ENCODE measurements at regions not wholly inside any gene's neighbourhood (a gene's known extent, or its start where the extent isn't known, plus 50 kb on each side); places are given as distances from the start of the nearest gene placed in this dataset.
"Not testable (repeated sequence)": the region's sequence is repeated elsewhere in the genome, so short reads cannot be mapped to it uniquely, and the experiment has no call there.

DNA sequence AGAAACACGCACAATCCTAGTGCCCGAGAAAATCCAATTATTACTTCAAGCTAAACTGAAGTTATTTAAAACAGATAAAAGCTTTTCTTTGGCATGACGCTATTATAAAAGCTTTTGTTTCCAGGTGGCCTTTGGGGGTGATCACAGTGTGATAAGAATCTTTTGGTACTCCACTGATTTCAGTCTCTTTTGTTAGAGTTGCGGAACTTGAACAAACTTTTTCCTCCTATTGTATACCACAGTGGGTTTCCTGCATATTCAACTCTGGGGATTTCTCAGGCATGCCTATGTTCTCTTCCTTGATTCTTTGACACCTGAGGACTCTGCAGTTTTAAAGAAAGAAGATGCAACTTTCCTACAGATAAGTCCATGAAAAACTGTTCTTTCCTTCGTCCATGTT is 99.7 kb upstream of the PITRM1 start:
- Mint-ChIP-seq H3K9me3 (ENCODE audit: low read depth) (no peaks in the 10 kb centered on the region), H3K27ac (no peak overlapping the region), H3K27me3 (peaks cover 3% of the 10 kb centered on the region), H3K4me3 (no peak overlapping the region), H3K4me1 (ENCODE audit: low read depth) (no peaks in the 10 kb centered on the region), H3K36me3 (no peaks in the 10 kb centered on the region)

DNA sequence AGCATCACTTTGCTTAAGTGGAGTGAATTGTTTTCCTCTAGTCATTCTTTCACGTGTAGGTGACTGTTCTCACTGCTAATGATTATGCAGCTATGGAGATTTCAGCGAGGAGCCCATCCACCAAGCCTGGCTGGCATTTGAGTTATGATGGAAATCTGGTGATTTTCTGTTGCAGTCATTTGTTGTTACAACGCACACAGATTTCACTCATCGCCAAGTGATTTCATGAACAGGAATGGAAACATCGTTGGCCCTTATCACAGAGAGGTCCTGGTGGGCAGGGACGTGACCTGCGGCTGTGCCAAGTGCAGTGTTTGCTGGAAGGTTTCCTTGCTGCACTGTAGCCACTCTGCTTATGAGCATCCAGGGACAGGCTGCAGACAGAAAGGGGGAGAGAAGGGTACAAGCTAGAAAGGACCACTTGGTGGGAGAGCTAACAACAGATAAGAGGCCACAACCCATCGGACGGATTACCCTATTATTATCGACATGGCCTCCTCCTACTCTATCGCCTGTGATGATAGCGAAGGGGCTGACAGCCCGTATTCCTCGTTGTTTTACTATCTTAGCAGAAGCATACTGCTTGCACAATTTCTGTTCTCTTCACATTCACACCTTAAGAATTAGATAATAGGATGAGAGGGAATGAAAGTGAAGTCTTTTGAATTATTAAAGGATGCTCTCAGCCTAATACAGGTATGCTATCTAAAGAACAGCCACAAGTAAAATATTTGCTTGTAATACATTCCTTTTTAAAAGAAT is 99.0 kb upstream of the PITRM1 start:
- H3K27me3 Mint-ChIP-seq: peaks cover 1% of the 10 kb centered on the region
- no peaks in the 10 kb centered on the region for H3K36me3 Mint-ChIP-seq
- no peaks in the 10 kb centered on the region for H3K4me1 Mint-ChIP-seq (ENCODE audit: low read depth)
- H3K4me3 Mint-ChIP-seq: no peak overlapping the region
- H3K9me3 Mint-ChIP-seq (ENCODE audit: low read depth): no peaks in the 10 kb centered on the region
- H3K27ac Mint-ChIP-seq: no peak overlapping the region

DNA sequence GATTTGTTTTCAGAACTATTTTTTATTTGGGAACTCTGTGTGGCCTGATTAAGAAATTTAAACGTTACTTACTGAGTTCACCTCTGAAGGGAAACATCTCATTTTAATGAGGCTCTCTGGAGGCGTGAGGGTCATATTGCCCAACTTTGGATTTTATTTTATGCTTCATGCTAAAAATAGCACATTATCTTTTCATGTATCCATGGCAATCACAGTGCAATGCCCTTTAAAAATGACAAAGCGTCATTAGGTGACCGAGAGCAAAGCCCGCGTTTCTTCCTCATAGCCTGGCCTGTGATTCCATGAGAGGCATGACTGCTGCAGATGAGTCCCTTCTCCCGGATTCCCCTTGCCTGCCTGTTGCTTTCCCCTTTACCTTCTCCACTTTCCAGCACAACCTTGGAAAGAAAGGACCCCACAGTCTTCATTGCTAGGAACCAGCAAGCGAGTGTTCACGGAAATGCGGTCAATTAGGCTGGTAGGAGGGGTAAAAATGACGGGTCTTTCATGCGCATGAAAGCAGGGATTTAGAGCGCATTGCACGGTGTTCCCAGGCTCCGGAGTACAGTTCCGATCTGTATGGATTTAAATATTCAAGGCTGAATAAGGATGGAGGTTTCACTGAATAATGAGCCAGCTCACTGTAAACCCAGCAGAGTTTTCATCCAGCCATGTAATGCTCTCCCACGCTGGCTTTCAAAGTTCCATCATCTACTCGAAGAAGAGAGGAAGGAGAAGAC is 98.2 kb upstream of the PITRM1 start:
- Mint-ChIP-seq H3K4me3 (no peak overlapping the region), H3K27ac (no peak overlapping the region), H3K36me3 (no peaks in the 10 kb centered on the region), H3K27me3 (peaks cover 1% of the 10 kb centered on the region), H3K9me3 (ENCODE audit: low read depth) (no peaks in the 10 kb centered on the region), H3K4me1 (ENCODE audit: low read depth) (no peaks in the 10 kb centered on the region)

DNA sequence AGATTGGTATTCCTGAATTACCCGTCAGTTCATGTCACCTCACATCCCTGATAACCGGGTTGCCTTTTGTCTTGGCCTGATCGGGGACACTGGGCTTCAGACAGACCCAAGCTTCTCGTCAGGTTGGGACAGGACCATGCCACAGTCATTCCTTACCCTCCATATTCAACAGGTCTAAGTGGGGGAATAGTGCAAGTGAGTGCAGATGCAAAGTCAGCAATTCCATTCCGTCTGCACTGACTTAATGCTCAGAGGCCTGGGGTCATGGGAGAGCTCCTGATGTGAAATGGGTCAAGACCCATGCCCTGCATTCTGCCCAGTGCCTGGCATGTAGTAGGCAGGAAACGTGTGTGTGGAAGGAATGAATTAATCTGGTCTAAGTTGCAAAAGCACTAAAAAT is 95.4 kb upstream of the PITRM1 start:
- Mint-ChIP-seq H3K27me3 (peaks cover 1% of the 10 kb centered on the region), H3K4me3 (no peak overlapping the region), H3K9me3 (ENCODE audit: low read depth) (no peaks in the 10 kb centered on the region), H3K4me1 (ENCODE audit: low read depth) (no peaks in the 10 kb centered on the region), H3K27ac (no peak overlapping the region), H3K36me3 (no peaks in the 10 kb centered on the region)

DNA sequence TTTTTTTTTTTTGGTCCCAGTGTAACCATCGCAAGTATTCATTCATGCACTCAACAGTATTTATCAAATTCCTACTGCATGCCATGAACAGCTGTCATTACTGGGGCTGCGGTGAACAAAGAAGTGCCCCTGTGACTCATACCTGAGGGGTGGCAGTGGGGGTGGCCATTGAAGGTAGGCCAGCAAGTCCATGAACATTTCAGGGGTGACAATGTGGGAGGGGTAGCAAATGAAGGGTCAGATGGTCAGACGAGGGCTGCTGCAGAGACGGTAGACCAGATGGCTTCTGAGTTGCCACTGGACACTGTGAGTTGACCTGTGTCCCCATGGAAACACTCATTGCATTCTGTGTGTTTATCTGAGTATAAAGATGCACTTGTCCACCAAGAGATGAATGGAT is 92.5 kb upstream of the PITRM1 start:
- H3K4me1 Mint-ChIP-seq (ENCODE audit: low read depth): no peaks in the 10 kb centered on the region
- no peaks in the 10 kb centered on the region for H3K9me3 Mint-ChIP-seq (ENCODE audit: low read depth)
- peaks cover 1% of the 10 kb centered on the region for H3K27me3 Mint-ChIP-seq
- no peak overlapping the region for H3K4me3 Mint-ChIP-seq
- H3K27ac Mint-ChIP-seq: no peak overlapping the region
- no peaks in the 10 kb centered on the region for H3K36me3 Mint-ChIP-seq

DNA sequence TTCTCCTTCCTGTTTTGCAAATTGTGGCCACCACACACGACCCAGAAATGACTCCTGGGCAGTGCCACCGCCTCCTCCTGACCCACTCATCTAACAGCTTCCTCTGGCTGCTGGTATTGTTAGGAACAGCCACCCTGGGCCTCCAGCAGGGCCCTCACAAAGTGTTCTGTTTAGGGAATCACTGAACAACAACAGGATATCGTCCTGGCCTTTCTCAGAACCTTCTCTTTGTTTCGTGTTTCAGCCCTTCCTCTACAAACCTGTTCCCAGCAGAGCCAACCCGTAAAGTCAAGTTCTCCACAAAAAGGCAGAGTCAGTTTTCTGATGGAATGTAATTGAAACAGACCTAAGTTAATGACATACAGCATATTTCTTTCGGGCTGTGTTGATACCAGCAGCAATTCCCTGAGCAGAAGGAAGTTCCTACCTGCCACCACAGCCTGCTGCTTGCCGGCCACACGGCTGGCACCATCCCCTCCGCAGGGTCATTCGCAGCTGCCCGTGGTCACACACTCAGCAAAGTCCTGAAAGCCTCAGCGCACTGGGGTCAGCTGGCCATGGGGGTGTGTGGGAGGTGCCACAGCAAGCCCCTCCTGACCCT is 91.7 kb upstream of the PITRM1 start:
- H3K4me1 Mint-ChIP-seq (ENCODE audit: low read depth): no peaks in the 10 kb centered on the region
- peaks cover 1% of the 10 kb centered on the region for H3K27me3 Mint-ChIP-seq
- H3K4me3 Mint-ChIP-seq: no peak overlapping the region
- no peak overlapping the region for H3K27ac Mint-ChIP-seq
- no peaks in the 10 kb centered on the region for H3K36me3 Mint-ChIP-seq
- H3K9me3 Mint-ChIP-seq (ENCODE audit: low read depth): no peaks in the 10 kb centered on the region

DNA sequence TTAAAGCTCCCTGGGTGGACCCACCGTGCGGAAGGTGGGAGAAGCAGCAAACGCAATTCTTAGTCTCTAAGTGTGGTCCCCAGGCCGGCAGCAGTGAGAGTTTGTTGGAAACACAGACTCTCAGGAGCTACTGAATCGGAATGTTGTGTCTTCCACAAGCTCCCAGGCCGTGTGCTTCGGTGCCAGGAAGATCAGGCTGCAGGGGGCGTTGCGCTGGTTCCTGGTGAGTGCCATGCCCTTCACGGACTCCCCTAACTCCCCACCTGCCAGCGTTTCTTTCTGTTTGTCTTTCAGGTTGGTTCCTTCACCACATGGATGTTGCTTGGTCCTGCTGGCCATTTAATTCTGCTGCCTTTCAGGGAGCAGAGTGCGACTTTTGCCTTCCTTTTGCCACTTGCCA is 91.2 kb upstream of the PITRM1 start:
- Mint-ChIP-seq H3K9me3 (ENCODE audit: low read depth) (no peaks in the 10 kb centered on the region), H3K27ac (no peak overlapping the region), H3K36me3 (no peaks in the 10 kb centered on the region), H3K4me3 (no peak overlapping the region), H3K27me3 (peaks cover 1% of the 10 kb centered on the region), H3K4me1 (ENCODE audit: low read depth) (no peaks in the 10 kb centered on the region)

DNA sequence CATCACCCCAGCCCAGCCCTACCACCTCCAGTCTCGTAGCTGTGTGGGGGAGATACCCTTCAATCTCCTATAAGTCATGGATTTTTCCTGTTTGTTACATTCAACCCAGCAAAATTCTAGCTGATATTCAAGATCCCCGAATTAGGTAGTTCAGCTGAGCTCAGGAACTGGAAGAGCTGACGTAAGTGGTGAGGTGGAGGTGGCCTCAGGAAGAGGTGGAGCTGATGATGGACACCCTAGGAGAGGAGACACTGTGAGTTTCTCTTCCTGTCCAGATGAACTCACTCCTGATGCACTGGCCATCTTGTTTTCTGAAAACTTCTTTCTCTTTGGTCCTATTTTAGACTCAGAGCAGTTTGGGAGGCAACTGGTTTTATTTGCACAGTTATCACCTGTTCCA is 90.5 kb upstream of the PITRM1 start:
- Mint-ChIP-seq H3K27ac (no peak overlapping the region), H3K36me3 (no peaks in the 10 kb centered on the region), H3K4me3 (no peak overlapping the region), H3K27me3 (peaks cover 1% of the 10 kb centered on the region), H3K9me3 (ENCODE audit: low read depth) (no peaks in the 10 kb centered on the region), H3K4me1 (ENCODE audit: low read depth) (no peaks in the 10 kb centered on the region)

DNA sequence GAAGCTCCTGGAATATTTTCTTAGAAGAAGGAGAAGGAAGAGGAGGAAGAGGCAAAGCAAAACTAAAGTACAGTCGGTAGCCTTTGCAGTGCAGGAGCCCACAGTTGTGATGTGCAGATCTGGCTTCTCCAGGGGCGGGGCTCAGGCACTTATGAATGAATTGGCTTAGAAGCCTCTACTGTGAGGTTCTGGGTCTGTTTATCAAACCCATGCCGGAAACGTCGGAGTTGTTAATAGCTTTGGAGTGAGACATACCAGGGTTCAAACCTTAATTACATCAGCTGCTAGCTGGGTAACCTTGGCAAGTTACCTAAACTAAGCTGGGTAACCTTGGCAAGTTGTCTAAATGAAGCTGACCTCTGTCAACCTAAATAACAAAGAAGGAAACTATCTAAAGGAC is 89.3 kb upstream of the PITRM1 start:
- peaks cover 1% of the 10 kb centered on the region for H3K27me3 Mint-ChIP-seq

DNA sequence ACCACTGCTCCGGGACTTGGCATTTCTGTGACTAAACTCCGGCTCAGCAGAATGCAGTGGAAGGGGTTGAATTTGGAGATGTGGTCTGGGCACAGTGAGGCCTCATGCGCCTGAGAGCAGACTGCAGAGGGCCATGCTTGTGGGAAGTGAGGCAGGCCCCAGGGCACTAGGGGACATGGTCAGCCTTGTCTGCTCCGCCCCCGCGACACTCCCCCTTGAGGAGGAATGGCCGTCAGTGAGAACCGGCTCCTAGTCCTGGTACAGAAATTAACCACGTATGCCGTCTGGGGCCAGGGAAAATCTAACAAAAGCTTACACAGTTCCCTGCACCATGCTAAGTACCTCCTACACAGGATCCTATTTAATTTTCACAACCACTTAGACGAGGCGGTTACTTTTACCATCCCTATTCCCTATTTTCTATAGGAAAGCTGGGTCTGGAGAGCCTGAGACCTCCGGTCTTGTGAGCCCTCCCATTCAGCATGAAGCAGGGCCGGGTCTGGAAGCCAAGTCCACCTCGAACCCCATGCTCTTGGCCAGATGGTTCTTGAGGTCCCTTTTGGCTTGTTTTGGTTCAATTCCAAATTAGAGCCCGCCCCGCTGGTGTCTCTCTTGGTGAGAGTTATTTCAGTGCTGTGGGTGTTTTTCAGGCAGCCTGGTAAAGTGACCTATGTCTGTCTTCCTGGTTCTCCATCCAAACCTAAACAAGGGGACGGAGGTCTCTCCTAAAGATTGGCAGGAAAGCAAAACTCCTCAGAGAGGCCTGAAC is 87.7 kb upstream of the PITRM1 start:
- Mint-ChIP-seq H3K4me3 (no peak overlapping the region), H3K4me1 (ENCODE audit: low read depth) (no peaks in the 10 kb centered on the region), H3K9me3 (ENCODE audit: low read depth) (no peaks in the 10 kb centered on the region), H3K27ac (no peak overlapping the region), H3K27me3 (peaks cover 1% of the 10 kb centered on the region), H3K36me3 (no peaks in the 10 kb centered on the region)

More for the DNA sequence above, 89.3 kb upstream of the PITRM1 start:
- no peaks in the 10 kb centered on the region for H3K4me1 Mint-ChIP-seq (ENCODE audit: low read depth)
- H3K4me3 Mint-ChIP-seq: no peak overlapping the region
- H3K9me3 Mint-ChIP-seq (ENCODE audit: low read depth): no peaks in the 10 kb centered on the region
- no peaks in the 10 kb centered on the region for H3K36me3 Mint-ChIP-seq
- no peak overlapping the region for H3K27ac Mint-ChIP-seq

DNA sequence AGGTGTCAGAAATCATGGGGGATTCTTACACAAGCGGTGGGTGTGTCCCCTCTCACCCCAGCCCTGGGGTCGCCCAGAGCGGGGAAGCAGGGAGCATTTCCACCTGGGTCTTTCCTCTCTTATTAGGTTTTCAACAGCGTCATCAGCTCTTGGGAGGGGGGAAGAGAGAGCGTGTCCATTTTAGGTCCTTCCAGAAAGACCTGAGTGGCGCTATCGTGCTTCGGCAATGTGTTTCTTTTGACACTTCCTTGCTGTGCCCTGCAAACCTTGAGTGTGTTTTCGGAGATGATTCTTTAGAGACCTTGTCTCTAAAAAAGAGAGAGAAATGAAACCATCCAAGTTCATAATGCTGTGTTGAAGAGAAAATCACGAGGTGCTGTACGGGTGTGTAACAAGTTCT is 86.9 kb upstream of the PITRM1 start:
- H3K4me3 Mint-ChIP-seq: no peak overlapping the region
- no peaks in the 10 kb centered on the region for H3K9me3 Mint-ChIP-seq (ENCODE audit: low read depth)
- H3K36me3 Mint-ChIP-seq: no peaks in the 10 kb centered on the region
- peaks cover 1% of the 10 kb centered on the region for H3K27me3 Mint-ChIP-seq
- no peaks in the 10 kb centered on the region for H3K4me1 Mint-ChIP-seq (ENCODE audit: low read depth)
- H3K27ac Mint-ChIP-seq: no peak overlapping the region

DNA sequence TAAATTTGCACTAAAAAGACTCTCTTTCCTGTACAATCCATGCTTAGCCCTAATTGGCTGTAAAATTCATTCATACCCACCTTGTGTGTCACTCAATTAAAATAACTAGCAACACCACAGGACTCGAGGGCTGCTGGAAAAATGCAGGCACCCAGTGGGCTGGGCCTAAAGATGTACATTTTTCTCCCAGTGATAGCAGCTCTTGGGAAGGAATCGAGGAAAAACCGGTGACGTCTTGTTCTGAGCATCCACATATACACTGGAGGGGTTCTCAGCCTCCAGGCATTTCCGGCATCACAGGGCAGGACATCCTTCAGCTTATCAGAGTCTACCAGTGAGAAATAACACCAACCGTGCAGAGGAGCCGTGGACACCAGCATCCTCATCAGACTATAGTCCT is 85.8 kb upstream of the PITRM1 start:
- no peak overlapping the region for H3K27ac Mint-ChIP-seq
- H3K4me3 Mint-ChIP-seq: no peak overlapping the region
- peaks cover 1% of the 10 kb centered on the region for H3K27me3 Mint-ChIP-seq
- no peaks in the 10 kb centered on the region for H3K9me3 Mint-ChIP-seq (ENCODE audit: low read depth)
- no peaks in the 10 kb centered on the region for H3K4me1 Mint-ChIP-seq (ENCODE audit: low read depth)
- H3K36me3 Mint-ChIP-seq: no peaks in the 10 kb centered on the region

DNA sequence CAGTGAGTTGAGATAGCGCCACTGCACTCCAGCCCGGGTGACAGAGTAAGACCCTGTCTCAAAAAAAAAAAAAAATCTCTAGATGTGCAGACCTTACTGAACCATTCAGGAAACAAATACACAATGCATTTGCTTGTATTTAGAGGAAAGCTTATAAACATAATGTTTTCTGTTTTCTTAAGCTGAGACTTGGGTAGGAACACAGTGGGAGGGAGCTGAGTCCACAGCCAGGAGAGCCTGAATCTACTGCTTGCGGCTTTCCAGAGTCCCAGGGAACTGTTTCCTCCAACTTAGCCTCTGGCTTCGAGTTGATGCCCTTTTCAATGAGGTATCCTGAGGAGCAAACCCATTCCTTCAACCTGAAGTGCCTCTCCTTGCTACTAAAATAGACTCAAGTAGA is 83.0 kb upstream of the PITRM1 start:
- H3K27ac Mint-ChIP-seq: no peak overlapping the region

DNA sequence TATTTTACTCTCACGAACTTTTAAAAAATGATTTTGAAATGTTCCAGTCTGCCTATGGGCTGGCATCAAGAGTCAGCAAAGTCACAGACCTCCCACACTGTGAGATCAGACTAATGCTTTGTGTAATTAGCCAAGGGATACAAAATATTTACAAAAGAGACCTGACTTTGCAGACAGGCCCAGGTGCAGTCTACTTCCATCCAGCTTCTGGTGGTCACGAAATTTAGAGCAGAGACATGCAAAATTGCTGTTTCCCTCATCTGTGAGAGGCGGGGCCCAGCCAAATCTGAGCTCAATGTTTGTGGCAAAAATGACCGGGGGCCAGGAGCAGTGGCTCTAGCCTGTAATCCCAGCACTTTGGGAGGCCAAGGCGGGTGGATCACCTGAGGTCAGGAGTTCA is 82.5 kb upstream of the PITRM1 start:
- peaks cover 5% of the 10 kb centered on the region for H3K27me3 Mint-ChIP-seq
- H3K9me3 Mint-ChIP-seq (ENCODE audit: low read depth): no peaks in the 10 kb centered on the region
- H3K27ac Mint-ChIP-seq: no peak overlapping the region
- no peaks in the 10 kb centered on the region for H3K4me1 Mint-ChIP-seq (ENCODE audit: low read depth)
- no peak overlapping the region for H3K4me3 Mint-ChIP-seq
- no peaks in the 10 kb centered on the region for H3K36me3 Mint-ChIP-seq

More for the DNA sequence above, 83.0 kb upstream of the PITRM1 start:
- Mint-ChIP-seq H3K4me3 (no peak overlapping the region), H3K9me3 (ENCODE audit: low read depth) (no peaks in the 10 kb centered on the region), H3K27me3 (peaks cover 5% of the 10 kb centered on the region), H3K36me3 (no peaks in the 10 kb centered on the region), H3K4me1 (ENCODE audit: low read depth) (no peaks in the 10 kb centered on the region)

DNA sequence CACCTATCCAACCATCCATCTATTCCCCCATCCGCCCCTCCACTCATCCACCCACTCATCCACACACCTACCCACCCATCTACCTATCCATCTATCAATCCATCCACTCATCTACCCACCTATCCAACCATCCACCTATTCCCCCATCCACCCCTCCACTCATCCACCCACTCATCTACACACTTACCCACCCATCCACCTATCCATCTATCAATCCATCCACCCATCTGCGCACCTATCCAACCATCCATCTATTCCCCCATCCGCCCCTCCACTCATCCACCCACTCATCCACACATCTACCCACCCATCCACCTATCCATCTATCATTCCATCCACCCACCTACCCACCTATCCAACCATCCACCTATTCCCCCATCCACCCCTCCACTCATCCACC is 81.4 kb upstream of the PITRM1 start:
- not testable (repeated sequence) for H3K9me3 Mint-ChIP-seq (ENCODE audit: low read depth); H3K36me3 Mint-ChIP-seq; H3K4me1 Mint-ChIP-seq (ENCODE audit: low read depth); H3K27ac Mint-ChIP-seq; H3K27me3 Mint-ChIP-seq; H3K4me3 Mint-ChIP-seq

All from activated naive CD8-positive, alpha-beta T cell (primary cell).